IMR-90 (cell line): ENCODE measurements at regions not wholly inside any gene's neighbourhood (a gene's known extent, or its start where the extent isn't known, plus 50 kb on each side); places are given as distances from the start of the nearest gene placed in this dataset.

Experiments
- ATAC-seq: fragments of 200-7000 bp; cut with Tn5 transposase; 2 replicates; pipeline ENCODE4 v1.9.1; 2020; ENCODE audit warnings: low read depth, mild to moderate bottlenecking, moderate library complexity
- BruUV-seq: library from RNA; stranded (reverse); fragments of 400-500 nt; replicated peaks from 2 replicates; lab custom pipeline; 2021; lab: Mats Ljungman, UMichigan
- CTCF ChIA-PET: fragments of 300-600 bp; formaldehyde crosslinking; extraction: SDS; loops from one replicate; lab custom pipeline; 2021; ENCODE audit warnings: antibody characterized with exemption; lab: Yijun Ruan, JAX
- POLR2A ChIA-PET: fragments of 300-600 bp; sonication (Branson Sonifier 250); formaldehyde crosslinking; loops from one replicate; lab custom pipeline; 2022; ENCODE audit warnings: antibody characterized with exemption; ENCODE audit not compliant: unreplicated experiment; lab: Charles Lee
- DNase-seq: peaks from one replicate; pipeline ENCODE4 v3.0.0; 2013
- H2AFZ ChIP-seq: replicated peaks from 2 replicates; pipeline ENCODE3; 2013; ENCODE audit warnings: low read length, mild to moderate bottlenecking; ENCODE audit not compliant: poor library complexity
- H2AK5ac ChIP-seq: 2 replicates; pipeline ENCODE4 v1.6.1; 2013; ENCODE audit warnings: low read depth, low read length, inconsistent platforms
- H2AK9ac ChIP-seq: replicated peaks from 2 replicates; pipeline ENCODE3; 2013; ENCODE audit warnings: mild to moderate bottlenecking, low read depth, low read length, moderate library complexity; ENCODE audit not compliant: poor library complexity
- H2BK120ac ChIP-seq: 2 replicates; pipeline ENCODE4 v1.6.1; 2013; ENCODE audit warnings: low read depth, low read length, inconsistent platforms
- H2BK15ac ChIP-seq: 3 replicates; pipeline ENCODE4 v1.6.1; 2013; ENCODE audit warnings: low read depth, low read length, inconsistent platforms
- H2BK20ac ChIP-seq: 2 replicates; pipeline ENCODE4 v1.6.1; 2013; ENCODE audit warnings: low read depth, mild to moderate bottlenecking, inconsistent platforms, low read length, moderate library complexity
- H2BK5ac ChIP-seq: 2 replicates; pipeline ENCODE4 v1.6.1; 2013; ENCODE audit warnings: mild to moderate bottlenecking, low read depth, low read length, inconsistent platforms; ENCODE audit not compliant: poor library complexity, severe bottlenecking
- H3K14ac ChIP-seq: replicated peaks from 2 replicates; pipeline ENCODE4 v1.6.1; 2013; ENCODE audit warnings: low read depth, low read length, inconsistent platforms
- H3K18ac ChIP-seq: 2 replicates; pipeline ENCODE4 v1.6.1; 2013; ENCODE audit warnings: low read depth, low read length, control low read depth
- H3K23ac ChIP-seq: 2 replicates; pipeline ENCODE4 v1.6.1; 2013; ENCODE audit warnings: low read depth, low read length, inconsistent platforms
- H3K27ac ChIP-seq: 2 replicates; pipeline ENCODE4 v1.5.1; 2013; ENCODE audit warnings: mild to moderate bottlenecking, control low read depth, low read length; ENCODE audit not compliant: insufficient read depth
- H3K27me3 ChIP-seq: 2 replicates; pipeline ENCODE4 v1.6.1; 2013; ENCODE audit warnings: low read length; ENCODE audit not compliant: control insufficient read depth, insufficient read depth
- H3K36me3 ChIP-seq: 2 replicates; pipeline ENCODE4 v1.6.1; 2013; ENCODE audit warnings: low read length, mixed read lengths; ENCODE audit not compliant: control insufficient read depth, insufficient read depth
- H3K4ac ChIP-seq: 2 replicates; pipeline ENCODE4 v1.6.1; 2013; ENCODE audit warnings: low read depth, low read length, inconsistent platforms
- H3K4me1 ChIP-seq: 2 replicates; pipeline ENCODE4 v1.6.1; 2013; ENCODE audit warnings: low read length, mixed read lengths; ENCODE audit not compliant: control insufficient read depth, insufficient read depth
- H3K4me2 ChIP-seq: 2 replicates; pipeline ENCODE4 v1.6.1; 2013; ENCODE audit warnings: low read depth, mild to moderate bottlenecking, control low read depth, low read length, moderate library complexity
- H3K4me3 ChIP-seq: 2 replicates; pipeline ENCODE4 v1.5.1; 2013; ENCODE audit warnings: low read depth, mild to moderate bottlenecking, control low read depth, low read length, moderate library complexity; ENCODE audit not compliant: insufficient read depth
- H3K56ac ChIP-seq: 2 replicates; pipeline ENCODE4 v1.6.1; 2013; ENCODE audit warnings: low read length, inconsistent platforms; ENCODE audit not compliant: insufficient read depth; ENCODE audit errors: extremely low read depth
- H3K79me1 ChIP-seq, 2 experiments: 2 replicates each; pipeline ENCODE4 v1.6.1; 2013; ENCODE audit warnings: low read length in 2 of 2, inconsistent platforms in 1 of 2, low read depth in 1 of 2
- H3K9ac ChIP-seq: 2 replicates; pipeline ENCODE4 v1.6.1; 2013; ENCODE audit warnings: low read depth, low read length, control low read depth
- H3K9me1 ChIP-seq: 2 replicates; pipeline ENCODE4 v1.6.1; 2013; ENCODE audit warnings: low read length, inconsistent platforms; ENCODE audit not compliant: insufficient read depth
- H3K9me3 ChIP-seq: 2 replicates; pipeline ENCODE4 v1.6.1; 2013; ENCODE audit warnings: low read length; ENCODE audit not compliant: control insufficient read depth, insufficient read depth
- H4K20me1 ChIP-seq: 2 replicates; pipeline ENCODE4 v1.6.1; 2013; ENCODE audit warnings: low read length, inconsistent platforms; ENCODE audit not compliant: insufficient read depth
- H4K5ac ChIP-seq: 2 replicates; pipeline ENCODE4 v1.6.1; 2013; ENCODE audit warnings: mild to moderate bottlenecking, low read depth, low read length, control low read depth
- H4K8ac ChIP-seq, 2 experiments: 2 replicates each; pipeline ENCODE4 v1.6.1; 2013; ENCODE audit warnings: low read depth in 2 of 2, low read length in 2 of 2, control low read depth in 1 of 2, inconsistent platforms in 1 of 2
- H4K91ac ChIP-seq: 2 replicates; pipeline ENCODE4 v1.6.1; 2013; ENCODE audit warnings: low read depth, low read length, inconsistent platforms; ENCODE audit not compliant: insufficient read depth
- BHLHE40 ChIP-seq: fragments of 150-350 bp; IDR thresholded peaks from 2 replicates; pipeline ENCODE4 v1.6.1; 2016; ENCODE audit warnings: mild to moderate bottlenecking, low read depth, low read length
- CEBPB ChIP-seq: IDR thresholded peaks from 2 replicates; pipeline ENCODE4 v1.6.1; 2012; ENCODE audit warnings: low read depth, low read length, improper control_type of control experiment
- CHD1 ChIP-seq: IDR thresholded peaks from 2 replicates; pipeline ENCODE4 v1.6.1; 2012; ENCODE audit warnings: low read depth, low read length, improper control_type of control experiment
- ELK1 ChIP-seq: fragments of 150-350 bp; IDR thresholded peaks from 2 replicates; pipeline ENCODE4 v1.6.1; 2016; ENCODE audit warnings: low read depth, mild to moderate bottlenecking, low read length, moderate library complexity, borderline replicate concordance
- FOS ChIP-seq: fragments of 150-350 bp; IDR thresholded peaks from 2 replicates; pipeline ENCODE4 v1.6.1; 2016; ENCODE audit warnings: low read depth, low read length
- MAFK ChIP-seq: IDR thresholded peaks from 2 replicates; pipeline ENCODE4 v1.6.1; 2012; ENCODE audit warnings: low read depth, low read length, improper control_type of control experiment
- MAZ ChIP-seq: IDR thresholded peaks from 2 replicates; pipeline ENCODE4 v1.6.1; 2012; ENCODE audit warnings: low read depth, mild to moderate bottlenecking, low read length, improper control_type of control experiment, moderate library complexity, borderline replicate concordance
- MXI1 ChIP-seq: IDR thresholded peaks from 2 replicates; pipeline ENCODE4 v1.6.1; 2012; ENCODE audit warnings: low read depth, mild to moderate bottlenecking, low read length, moderate library complexity, borderline replicate concordance
- NFE2L2 ChIP-seq: fragments of 150-350 bp; IDR thresholded peaks from 2 replicates; pipeline ENCODE4 v1.6.1; 2016; ENCODE audit warnings: low read depth, mild to moderate bottlenecking, low read length
- POLR2A ChIP-seq: IDR thresholded peaks from 2 replicates; pipeline ENCODE4 v1.6.1; 2012; ENCODE audit warnings: mild to moderate bottlenecking, low read depth, low read length
- RAD21 ChIP-seq: IDR thresholded peaks from 2 replicates; pipeline ENCODE4 v1.6.1; 2012; ENCODE audit warnings: low read length, improper control_type of control experiment
- RCOR1 ChIP-seq: IDR thresholded peaks from 2 replicates; pipeline ENCODE4 v1.6.1; 2012; ENCODE audit warnings: mild to moderate bottlenecking, low read length, improper control_type of control experiment; ENCODE audit not compliant: insufficient replicate concordance
- RFX5 ChIP-seq: IDR thresholded peaks from 2 replicates; pipeline ENCODE4 v1.8.0; 2012; ENCODE audit warnings: low read depth, mild to moderate bottlenecking, low read length, moderate library complexity
- SMC3 ChIP-seq: fragments of 150-350 bp; IDR thresholded peaks from 2 replicates; pipeline ENCODE4 v1.6.1; 2016; ENCODE audit warnings: low read depth, mild to moderate bottlenecking, antibody characterized with exemption, low read length, moderate library complexity
- USF2 ChIP-seq: fragments of 150-350 bp; IDR thresholded peaks from 2 replicates; pipeline ENCODE4 v1.6.1; 2017; ENCODE audit warnings: mild to moderate bottlenecking, antibody characterized with exemption, low read length, low read depth
- WGBS, 2 experiments: methylation state at CpG; one replicate each; pipeline versions ENCODE4 v1.1.5 to v1.1.7; 2013; ENCODE audit warnings: missing lambda C conversion rate in 2 of 2; ENCODE audit not compliant: insufficient read length in 1 of 2; ENCODE audit errors: extremely low coverage in 2 of 2; 5-methylcytosine and 5-hydroxymethylcytosine counted together
- dilution Hi-C: fragments of 300-500 bp; cut with HindIII; formaldehyde crosslinking; loops from one replicate; pipeline ENCODE4 v1.14.3; 2018; ENCODE audit warnings: low sequenced_read_pairs; ENCODE audit not compliant: unreplicated experiment
- in situ Hi-C: fragments of 300-500 bp; cut with MboI; formaldehyde crosslinking; loops from 3 replicates; pipeline ENCODE4 v1.14.3; 2019; ENCODE audit warnings: low sequenced_read_pairs, inconsistent platforms, mixed read lengths
- intact Hi-C: fragments of 100-400 bp; cut with micrococcal nuclease; formaldehyde crosslinking; loops from 2 replicates; pipeline ENCODE4 v1.10.0; 2022
- TF ChIP-seq, protein P1 (sequence below): conservative IDR thresholded peaks from 2 replicates; pipeline ENCODE4 v1.5.1; 2012; ENCODE audit warnings: mild to moderate bottlenecking, low read depth, low read length, improper control_type of control experiment

GRCh38 chr3:144593881-144594280 is 622.3 kb downstream of the DIPK2A start:
- Histone ChIP-seq H3K18ac (no peak overlapping the region), H4K20me1 (no peaks in the 10 kb centered on the region), H3K56ac (no peak overlapping the region), H3K4me1 (no peaks in the 10 kb centered on the region; the same call in 1 of the 2 replicates), H3K4me2 (no peak overlapping the region), H3K27ac (no peak overlapping the region), H3K36me3 (no peaks in the 10 kb centered on the region), H2BK120ac (no peak overlapping the region; the same call in 1 of the 2 replicates), H3K9ac (no peak overlapping the region), H2BK20ac (no peak overlapping the region), H2BK5ac (no peak overlapping the region), H3K79me1 (no peaks in the 10 kb centered on the region), H2AFZ (no peak overlapping the region), H3K4me3 (no peak overlapping the region), H4K5ac (no peak overlapping the region), H3K9me1 (no peaks in the 10 kb centered on the region), H3K9me3 (no peaks in the 10 kb centered on the region), H3K4ac (no peak overlapping the region), H3K27me3 (no peaks in the 10 kb centered on the region), H2BK15ac (no peak overlapping the region), H2AK9ac (no peak overlapping the region), H4K91ac (no peak overlapping the region), H3K14ac (no peak overlapping the region), H3K23ac (no peak overlapping the region), H4K8ac (no peak overlapping the region), H2AK5ac (no peak overlapping the region)
- intact Hi-C loops (loop anchor here (5.0 kb wide), 1 partner anchor 58 kb away; no protein-coding TSS in a partner anchor), dilution Hi-C loops (no loop called here), in situ Hi-C loops (no loop called here)
- ChIA-PET CTCF (no interaction called here), POLR2A (no interaction called here)
- WGBS, 2 experiments: 80% methylated on average over 1 of the region's 4 CpGs; no CpG with 5 or more reads in 1 of the 2 experiments
- no peak for TF ChIP-seq FOS
- TF ChIP-seq ELK1: no peak
- no peak for TF ChIP-seq RCOR1
- TF ChIP-seq SMC3: no peak
- TF ChIP-seq BHLHE40: no peak
- no peak for TF ChIP-seq RFX5
- no peak for TF ChIP-seq CHD1
- no peak for TF ChIP-seq CEBPB
- TF ChIP-seq, protein P1, sequence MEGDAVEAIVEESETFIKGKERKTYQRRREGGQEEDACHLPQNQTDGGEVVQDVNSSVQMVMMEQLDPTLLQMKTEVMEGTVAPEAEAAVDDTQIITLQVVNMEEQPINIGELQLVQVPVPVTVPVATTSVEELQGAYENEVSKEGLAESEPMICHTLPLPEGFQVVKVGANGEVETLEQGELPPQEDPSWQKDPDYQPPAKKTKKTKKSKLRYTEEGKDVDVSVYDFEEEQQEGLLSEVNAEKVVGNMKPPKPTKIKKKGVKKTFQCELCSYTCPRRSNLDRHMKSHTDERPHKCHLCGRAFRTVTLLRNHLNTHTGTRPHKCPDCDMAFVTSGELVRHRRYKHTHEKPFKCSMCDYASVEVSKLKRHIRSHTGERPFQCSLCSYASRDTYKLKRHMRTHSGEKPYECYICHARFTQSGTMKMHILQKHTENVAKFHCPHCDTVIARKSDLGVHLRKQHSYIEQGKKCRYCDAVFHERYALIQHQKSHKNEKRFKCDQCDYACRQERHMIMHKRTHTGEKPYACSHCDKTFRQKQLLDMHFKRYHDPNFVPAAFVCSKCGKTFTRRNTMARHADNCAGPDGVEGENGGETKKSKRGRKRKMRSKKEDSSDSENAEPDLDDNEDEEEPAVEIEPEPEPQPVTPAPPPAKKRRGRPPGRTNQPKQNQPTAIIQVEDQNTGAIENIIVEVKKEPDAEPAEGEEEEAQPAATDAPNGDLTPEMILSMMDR: no peak
- TF ChIP-seq POLR2A: no peak
- no peak for TF ChIP-seq MAFK
- no peak for TF ChIP-seq NFE2L2
- TF ChIP-seq MAZ: no peak
- no peak for TF ChIP-seq MXI1
- TF ChIP-seq RAD21: no peak
- TF ChIP-seq USF2: no peak
- no peak for DNase-seq
- no TSS peak for BruUV-seq
- no peak for ATAC-seq
